ENCODE measurements at regions not wholly inside any gene's neighbourhood (a gene's known extent, or its start where the extent isn't known, plus 50 kb on each side); places are given as distances from the start of the nearest gene placed in this dataset.

DNA sequence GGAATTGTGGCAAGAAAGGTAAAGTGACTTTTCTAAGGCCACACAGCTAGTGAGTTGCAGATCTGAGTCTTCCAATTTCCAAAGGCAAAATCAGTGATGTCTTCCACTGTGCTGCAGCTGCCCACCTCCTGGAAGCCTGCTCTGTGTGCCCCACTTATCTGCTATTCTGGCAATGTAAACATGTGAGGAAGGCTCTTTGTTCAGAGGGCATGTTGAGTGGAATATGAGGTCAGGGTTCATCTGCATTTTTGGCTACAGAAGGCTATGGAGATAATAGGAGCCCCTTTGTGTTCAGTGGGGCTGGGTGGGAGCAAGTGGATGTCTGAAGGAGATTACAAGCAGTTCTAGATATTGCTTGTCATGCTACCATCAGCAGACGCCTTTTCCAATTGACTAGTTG, 396.2 kb downstream of the BUD13 start (continued):
- TF ChIP-seq HIVEP1 (CRISPR knock-in tag; IDR thresholded peaks at IDR 0.05) (no peak), ZNF292 (CRISPR knock-in tag; IDR thresholded peaks at IDR 0.05; ENCODE audit: borderline replicate concordance, low read depth) (peak; percentile 82; the same call in 1 of the 2 replicates), ZNF549 (CRISPR knock-in tag; IDR thresholded peaks at IDR 0.05) (no peak), ZNF160 (CRISPR knock-in tag; IDR thresholded peaks at IDR 0.05) (no peak), EP300 (IDR thresholded peaks at IDR 0.05; ENCODE audit: low read depth in 2 of 2, low read length in 2 of 2) (peak in 1 of 2 experiments; percentile 91; a peak in 2 of 4 replicates), EP300 (CRISPR knock-in tag; IDR thresholded peaks at IDR 0.05; ENCODE audit: borderline replicate concordance) (peak; percentile 52; the same call in 1 of the 2 replicates), HMG20B (CRISPR knock-in tag; conservative IDR thresholded peaks at IDR 0.05) (peak; percentile 46; the same call in 1 of the 2 replicates), KDM2A (CRISPR knock-in tag; IDR thresholded peaks at IDR 0.05; ENCODE audit: borderline replicate concordance, low read depth) (no peak), GABPA (IDR thresholded peaks at IDR 0.05; ENCODE audit: low read depth, low read length) (no peak), GABPA (CRISPR knock-in tag; IDR thresholded peaks at IDR 0.05; ENCODE audit: low read depth) (no peak), ZIK1 (CRISPR knock-in tag; IDR thresholded peaks at IDR 0.05; ENCODE audit: borderline replicate concordance, low read depth) (no peak), SP1 (IDR thresholded peaks at IDR 0.05) (no peak), SP1 (CRISPR knock-in tag; IDR thresholded peaks at IDR 0.05) (no peak), HHEX (CRISPR knock-in tag; IDR thresholded peaks at IDR 0.05) (peak; percentile 46; the same call in 1 of the 2 replicates), RCOR2 (CRISPR knock-in tag; IDR thresholded peaks at IDR 0.05) (0 out of 2 replicates have a peak, but pooled peaks have one; percentile 38), ZNF770 (CRISPR knock-in tag; IDR thresholded peaks at IDR 0.05) (no peak), ZC3H13 (CRISPR knock-in tag; IDR thresholded peaks at IDR 0.05) (no peak), ZBTB1 (CRISPR knock-in tag; IDR thresholded peaks at IDR 0.05; ENCODE audit: borderline replicate concordance) (no peak), ZNF557 (CRISPR knock-in tag; IDR thresholded peaks at IDR 0.05) (no peak)
- TF ChIP-seq, protein P1, sequence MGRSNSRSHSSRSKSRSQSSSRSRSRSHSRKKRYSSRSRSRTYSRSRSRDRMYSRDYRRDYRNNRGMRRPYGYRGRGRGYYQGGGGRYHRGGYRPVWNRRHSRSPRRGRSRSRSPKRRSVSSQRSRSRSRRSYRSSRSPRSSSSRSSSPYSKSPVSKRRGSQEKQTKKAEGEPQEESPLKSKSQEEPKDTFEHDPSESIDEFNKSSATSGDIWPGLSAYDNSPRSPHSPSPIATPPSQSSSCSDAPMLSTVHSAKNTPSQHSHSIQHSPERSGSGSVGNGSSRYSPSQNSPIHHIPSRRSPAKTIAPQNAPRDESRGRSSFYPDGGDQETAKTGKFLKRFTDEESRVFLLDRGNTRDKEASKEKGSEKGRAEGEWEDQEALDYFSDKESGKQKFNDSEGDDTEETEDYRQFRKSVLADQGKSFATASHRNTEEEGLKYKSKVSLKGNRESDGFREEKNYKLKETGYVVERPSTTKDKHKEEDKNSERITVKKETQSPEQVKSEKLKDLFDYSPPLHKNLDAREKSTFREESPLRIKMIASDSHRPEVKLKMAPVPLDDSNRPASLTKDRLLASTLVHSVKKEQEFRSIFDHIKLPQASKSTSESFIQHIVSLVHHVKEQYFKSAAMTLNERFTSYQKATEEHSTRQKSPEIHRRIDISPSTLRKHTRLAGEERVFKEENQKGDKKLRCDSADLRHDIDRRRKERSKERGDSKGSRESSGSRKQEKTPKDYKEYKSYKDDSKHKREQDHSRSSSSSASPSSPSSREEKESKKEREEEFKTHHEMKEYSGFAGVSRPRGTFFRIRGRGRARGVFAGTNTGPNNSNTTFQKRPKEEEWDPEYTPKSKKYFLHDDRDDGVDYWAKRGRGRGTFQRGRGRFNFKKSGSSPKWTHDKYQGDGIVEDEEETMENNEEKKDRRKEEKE (IDR thresholded peaks at IDR 0.05) = no peak
- TF ChIP-seq, protein P2, sequence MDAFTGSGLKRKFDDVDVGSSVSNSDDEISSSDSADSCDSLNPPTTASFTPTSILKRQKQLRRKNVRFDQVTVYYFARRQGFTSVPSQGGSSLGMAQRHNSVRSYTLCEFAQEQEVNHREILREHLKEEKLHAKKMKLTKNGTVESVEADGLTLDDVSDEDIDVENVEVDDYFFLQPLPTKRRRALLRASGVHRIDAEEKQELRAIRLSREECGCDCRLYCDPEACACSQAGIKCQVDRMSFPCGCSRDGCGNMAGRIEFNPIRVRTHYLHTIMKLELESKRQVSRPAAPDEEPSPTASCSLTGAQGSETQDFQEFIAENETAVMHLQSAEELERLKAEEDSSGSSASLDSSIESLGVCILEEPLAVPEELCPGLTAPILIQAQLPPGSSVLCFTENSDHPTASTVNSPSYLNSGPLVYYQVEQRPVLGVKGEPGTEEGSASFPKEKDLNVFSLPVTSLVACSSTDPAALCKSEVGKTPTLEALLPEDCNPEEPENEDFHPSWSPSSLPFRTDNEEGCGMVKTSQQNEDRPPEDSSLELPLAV (CRISPR knock-in tag; conservative IDR thresholded peaks at IDR 0.05; ENCODE audit: low read depth) = no peak
- TF ChIP-seq, protein P3, sequence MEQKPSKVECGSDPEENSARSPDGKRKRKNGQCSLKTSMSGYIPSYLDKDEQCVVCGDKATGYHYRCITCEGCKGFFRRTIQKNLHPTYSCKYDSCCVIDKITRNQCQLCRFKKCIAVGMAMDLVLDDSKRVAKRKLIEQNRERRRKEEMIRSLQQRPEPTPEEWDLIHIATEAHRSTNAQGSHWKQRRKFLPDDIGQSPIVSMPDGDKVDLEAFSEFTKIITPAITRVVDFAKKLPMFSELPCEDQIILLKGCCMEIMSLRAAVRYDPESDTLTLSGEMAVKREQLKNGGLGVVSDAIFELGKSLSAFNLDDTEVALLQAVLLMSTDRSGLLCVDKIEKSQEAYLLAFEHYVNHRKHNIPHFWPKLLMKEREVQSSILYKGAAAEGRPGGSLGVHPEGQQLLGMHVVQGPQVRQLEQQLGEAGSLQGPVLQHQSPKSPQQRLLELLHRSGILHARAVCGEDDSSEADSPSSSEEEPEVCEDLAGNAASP (CRISPR knock-in tag; IDR thresholded peaks at IDR 0.05; ENCODE audit: borderline replicate concordance) = peak; percentile 60; the same call in 1 of the 2 replicates
- TF ChIP-seq, protein P4, sequence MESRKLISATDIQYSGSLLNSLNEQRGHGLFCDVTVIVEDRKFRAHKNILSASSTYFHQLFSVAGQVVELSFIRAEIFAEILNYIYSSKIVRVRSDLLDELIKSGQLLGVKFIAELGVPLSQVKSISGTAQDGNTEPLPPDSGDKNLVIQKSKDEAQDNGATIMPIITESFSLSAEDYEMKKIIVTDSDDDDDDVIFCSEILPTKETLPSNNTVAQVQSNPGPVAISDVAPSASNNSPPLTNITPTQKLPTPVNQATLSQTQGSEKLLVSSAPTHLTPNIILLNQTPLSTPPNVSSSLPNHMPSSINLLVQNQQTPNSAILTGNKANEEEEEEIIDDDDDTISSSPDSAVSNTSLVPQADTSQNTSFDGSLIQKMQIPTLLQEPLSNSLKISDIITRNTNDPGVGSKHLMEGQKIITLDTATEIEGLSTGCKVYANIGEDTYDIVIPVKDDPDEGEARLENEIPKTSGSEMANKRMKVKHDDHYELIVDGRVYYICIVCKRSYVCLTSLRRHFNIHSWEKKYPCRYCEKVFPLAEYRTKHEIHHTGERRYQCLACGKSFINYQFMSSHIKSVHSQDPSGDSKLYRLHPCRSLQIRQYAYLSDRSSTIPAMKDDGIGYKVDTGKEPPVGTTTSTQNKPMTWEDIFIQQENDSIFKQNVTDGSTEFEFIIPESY (CRISPR knock-in tag; IDR thresholded peaks at IDR 0.05) = no peak

All from HepG2 (cell line).